ENCODE measurements at regions not wholly inside any gene's neighbourhood (a gene's known extent, or its start where the extent isn't known, plus 50 kb on each side); places are given as distances from the start of the nearest gene placed in this dataset.

- H3K9ac ChIP-seq (ENCODE audit: low read depth, low read length): no peak overlapping the region
- H3K36me3 ChIP-seq (ENCODE audit: control insufficient read depth, insufficient read depth, low read length): no peaks in the 10 kb centered on the region
- no peak overlapping the region for H3K4me3 ChIP-seq (ENCODE audit: low read depth, low read length)
- no peaks in the 10 kb centered on the region for H3K27me3 ChIP-seq (ENCODE audit: control insufficient read depth, insufficient read depth, low read length)
- no peaks in the 10 kb centered on the region for H3K4me1 ChIP-seq (ENCODE audit: control insufficient read depth, insufficient read depth, low read length)
- no peaks in the 10 kb centered on the region for H3K9me3 ChIP-seq (ENCODE audit: control insufficient read depth, insufficient read depth, low read length)
Observed at GRCh38 chr10:125475815-125476214, 207.1 kb downstream of the TEX36 start.

- H3K36me3 ChIP-seq (ENCODE audit: control insufficient read depth, insufficient read depth, low read length): no peaks in the 10 kb centered on the region
- H3K27me3 ChIP-seq (ENCODE audit: control insufficient read depth, insufficient read depth, low read length): no peaks in the 10 kb centered on the region
- H3K9ac ChIP-seq (ENCODE audit: low read depth, low read length): no peak overlapping the region
- H3K9me3 ChIP-seq (ENCODE audit: control insufficient read depth, insufficient read depth, low read length): no peaks in the 10 kb centered on the region
- no peaks in the 10 kb centered on the region for H3K4me1 ChIP-seq (ENCODE audit: control insufficient read depth, insufficient read depth, low read length)
- no peak overlapping the region for H3K4me3 ChIP-seq (ENCODE audit: low read depth, low read length)
Observed at GRCh38 chr10:125473143-125473793, 209.7 kb downstream of the TEX36 start.

GRCh38 chr10:125472010-125472607 lies 210.9 kb downstream of the TEX36 start:
- no peaks in the 10 kb centered on the region for H3K36me3 ChIP-seq (ENCODE audit: control insufficient read depth, insufficient read depth, low read length)
- H3K9ac ChIP-seq (ENCODE audit: low read depth, low read length): no peak overlapping the region
- H3K4me3 ChIP-seq (ENCODE audit: low read depth, low read length): no peak overlapping the region
- no peaks in the 10 kb centered on the region for H3K9me3 ChIP-seq (ENCODE audit: control insufficient read depth, insufficient read depth, low read length)
- no peaks in the 10 kb centered on the region for H3K27me3 ChIP-seq (ENCODE audit: control insufficient read depth, insufficient read depth, low read length)
- no peaks in the 10 kb centered on the region for H3K4me1 ChIP-seq (ENCODE audit: control insufficient read depth, insufficient read depth, low read length)

GRCh38 chr10:125468278-125468677 lies 214.7 kb downstream of the TEX36 start:
- Histone ChIP-seq H3K9ac (ENCODE audit: low read depth, low read length) (no peak overlapping the region), H3K4me1 (ENCODE audit: control insufficient read depth, insufficient read depth, low read length) (no peaks in the 10 kb centered on the region), H3K27me3 (ENCODE audit: control insufficient read depth, insufficient read depth, low read length) (no peaks in the 10 kb centered on the region), H3K4me3 (ENCODE audit: low read depth, low read length) (no peak overlapping the region), H3K9me3 (ENCODE audit: control insufficient read depth, insufficient read depth, low read length) (no peaks in the 10 kb centered on the region), H3K36me3 (ENCODE audit: control insufficient read depth, insufficient read depth, low read length) (no peaks in the 10 kb centered on the region)

GRCh38 chr10:125466685-125467084 lies 216.3 kb downstream of the TEX36 start:
- Histone ChIP-seq H3K4me3 (ENCODE audit: low read depth, low read length) (no peak overlapping the region), H3K36me3 (ENCODE audit: control insufficient read depth, insufficient read depth, low read length) (no peaks in the 10 kb centered on the region), H3K4me1 (ENCODE audit: control insufficient read depth, insufficient read depth, low read length) (no peaks in the 10 kb centered on the region), H3K9ac (ENCODE audit: low read depth, low read length) (no peak overlapping the region), H3K27me3 (ENCODE audit: control insufficient read depth, insufficient read depth, low read length) (no peaks in the 10 kb centered on the region), H3K9me3 (ENCODE audit: control insufficient read depth, insufficient read depth, low read length) (no peaks in the 10 kb centered on the region)

GRCh38 chr10:125462845-125463244 lies 220.1 kb downstream of the TEX36 start:
- H3K9me3 ChIP-seq (ENCODE audit: control insufficient read depth, insufficient read depth, low read length): no peaks in the 10 kb centered on the region
- no peak overlapping the region for H3K9ac ChIP-seq (ENCODE audit: low read depth, low read length)
- H3K4me1 ChIP-seq (ENCODE audit: control insufficient read depth, insufficient read depth, low read length): no peaks in the 10 kb centered on the region
- H3K36me3 ChIP-seq (ENCODE audit: control insufficient read depth, insufficient read depth, low read length): no peaks in the 10 kb centered on the region
- H3K4me3 ChIP-seq (ENCODE audit: low read depth, low read length): no peak overlapping the region
- no peaks in the 10 kb centered on the region for H3K27me3 ChIP-seq (ENCODE audit: control insufficient read depth, insufficient read depth, low read length)

GRCh38 chr10:125460326-125460725 lies 222.6 kb downstream of the TEX36 start:
- H3K27me3 ChIP-seq (ENCODE audit: control insufficient read depth, insufficient read depth, low read length): no peaks in the 10 kb centered on the region
- no peak overlapping the region for H3K4me3 ChIP-seq (ENCODE audit: low read depth, low read length)
- no peaks in the 10 kb centered on the region for H3K36me3 ChIP-seq (ENCODE audit: control insufficient read depth, insufficient read depth, low read length)
- no peak overlapping the region for H3K9ac ChIP-seq (ENCODE audit: low read depth, low read length)
- no peaks in the 10 kb centered on the region for H3K9me3 ChIP-seq (ENCODE audit: control insufficient read depth, insufficient read depth, low read length)
- H3K4me1 ChIP-seq (ENCODE audit: control insufficient read depth, insufficient read depth, low read length): peaks cover 8% of the 10 kb centered on the region

- H3K4me3 ChIP-seq (ENCODE audit: low read depth, low read length): no peak overlapping the region
- no peaks in the 10 kb centered on the region for H3K27me3 ChIP-seq (ENCODE audit: control insufficient read depth, insufficient read depth, low read length)
- no peaks in the 10 kb centered on the region for H3K36me3 ChIP-seq (ENCODE audit: control insufficient read depth, insufficient read depth, low read length)
- H3K4me1 ChIP-seq (ENCODE audit: control insufficient read depth, insufficient read depth, low read length): peaks cover 8% of the 10 kb centered on the region
- H3K9ac ChIP-seq (ENCODE audit: low read depth, low read length): no peak overlapping the region
- H3K9me3 ChIP-seq (ENCODE audit: control insufficient read depth, insufficient read depth, low read length): no peaks in the 10 kb centered on the region
Observed at GRCh38 chr10:125457406-125457805, 225.6 kb downstream of the TEX36 start.

- Histone ChIP-seq H3K4me3 (ENCODE audit: low read depth, low read length) (no peak overlapping the region), H3K9ac (ENCODE audit: low read depth, low read length) (no peak overlapping the region), H3K4me1 (ENCODE audit: control insufficient read depth, insufficient read depth, low read length) (peaks cover 8% of the 10 kb centered on the region)
Observed at GRCh38 chr10:125455855-125456254, 227.1 kb downstream of the TEX36 start.

GRCh38 chr10:125455431-125455830 lies 227.5 kb downstream of the TEX36 start:
- H3K4me1 ChIP-seq (ENCODE audit: control insufficient read depth, insufficient read depth, low read length): peaks cover 8% of the 10 kb centered on the region
- no peak overlapping the region for H3K9ac ChIP-seq (ENCODE audit: low read depth, low read length)
- H3K9me3 ChIP-seq (ENCODE audit: control insufficient read depth, insufficient read depth, low read length): no peaks in the 10 kb centered on the region
- no peaks in the 10 kb centered on the region for H3K36me3 ChIP-seq (ENCODE audit: control insufficient read depth, insufficient read depth, low read length)
- no peak overlapping the region for H3K4me3 ChIP-seq (ENCODE audit: low read depth, low read length)
- H3K27me3 ChIP-seq (ENCODE audit: control insufficient read depth, insufficient read depth, low read length): no peaks in the 10 kb centered on the region

More at GRCh38 chr10:125455855-125456254, 227.1 kb downstream of the TEX36 start:
- Histone ChIP-seq H3K27me3 (ENCODE audit: control insufficient read depth, insufficient read depth, low read length) (no peaks in the 10 kb centered on the region), H3K36me3 (ENCODE audit: control insufficient read depth, insufficient read depth, low read length) (no peaks in the 10 kb centered on the region), H3K9me3 (ENCODE audit: control insufficient read depth, insufficient read depth, low read length) (no peaks in the 10 kb centered on the region)

- H3K27me3 ChIP-seq (ENCODE audit: control insufficient read depth, insufficient read depth, low read length): no peaks in the 10 kb centered on the region
- no peak overlapping the region for H3K4me3 ChIP-seq (ENCODE audit: low read depth, low read length)
- no peak overlapping the region for H3K9ac ChIP-seq (ENCODE audit: low read depth, low read length)
- no peaks in the 10 kb centered on the region for H3K36me3 ChIP-seq (ENCODE audit: control insufficient read depth, insufficient read depth, low read length)
- no peaks in the 10 kb centered on the region for H3K9me3 ChIP-seq (ENCODE audit: control insufficient read depth, insufficient read depth, low read length)
- peaks cover 8% of the 10 kb centered on the region for H3K4me1 ChIP-seq (ENCODE audit: control insufficient read depth, insufficient read depth, low read length)
Observed at GRCh38 chr10:125451319-125451718, 231.6 kb downstream of the TEX36 start.

- no peaks in the 10 kb centered on the region for H3K36me3 ChIP-seq (ENCODE audit: control insufficient read depth, insufficient read depth, low read length)
- no peak overlapping the region for H3K4me3 ChIP-seq (ENCODE audit: low read depth, low read length)
- no peaks in the 10 kb centered on the region for H3K27me3 ChIP-seq (ENCODE audit: control insufficient read depth, insufficient read depth, low read length)
- no peak overlapping the region for H3K9ac ChIP-seq (ENCODE audit: low read depth, low read length)
- no peaks in the 10 kb centered on the region for H3K9me3 ChIP-seq (ENCODE audit: control insufficient read depth, insufficient read depth, low read length)
- no peaks in the 10 kb centered on the region for H3K4me1 ChIP-seq (ENCODE audit: control insufficient read depth, insufficient read depth, low read length)
Observed at GRCh38 chr10:125450218-125450617, 232.7 kb downstream of the TEX36 start.

Measured in iPS-15b (cell line).